GM23338 (cell line): ENCODE measurements at regions not wholly inside any gene's neighbourhood (a gene's known extent, or its start where the extent isn't known, plus 50 kb on each side); places are given as distances from the start of the nearest gene placed in this dataset.

Experiments
- ATAC-seq: fragments of 200-7000 bp; cut with Tn5 transposase; 3 replicates; pipeline ENCODE4 v1.9.1; 2020
- DNase-seq: peaks from one replicate; pipeline ENCODE4 v3.0.0-alpha.2; 2015; ENCODE audit warnings: low spot score
- H2AFZ ChIP-seq: fragments of 200-600 bp; sonication (generic); 2 replicates; pipeline ENCODE4 v1.8.0; 2016; ENCODE audit warnings: antibody characterized with exemption, mild to moderate bottlenecking, moderate library complexity
- H3F3A ChIP-seq: fragments of 200-600 bp; sonication (generic); replicated peaks from 2 replicates; pipeline ENCODE4 v1.8.0; 2017; ENCODE audit warnings: antibody characterized with exemption, mixed run types, low read depth
- H3K27ac ChIP-seq: fragments of 200-600 bp; sonication (generic); 2 replicates; pipeline ENCODE4 v1.6.1; 2016; ENCODE audit warnings: low read depth
- H3K27me3 ChIP-seq: fragments of 200-600 bp; sonication (generic); 2 replicates; pipeline ENCODE4 v1.8.0; 2016; ENCODE audit warnings: mild to moderate bottlenecking, mixed run types, moderate library complexity; ENCODE audit not compliant: insufficient read depth
- H3K36me3 ChIP-seq: fragments of 200-600 bp; sonication (generic); 2 replicates; pipeline ENCODE4 v1.8.0; 2016; ENCODE audit warnings: mild to moderate bottlenecking; ENCODE audit not compliant: insufficient read depth
- H3K4me1 ChIP-seq: fragments of 200-600 bp; sonication (generic); 2 replicates; pipeline ENCODE4 v1.8.0; 2016; ENCODE audit warnings: mild to moderate bottlenecking, moderate library complexity; ENCODE audit not compliant: insufficient read depth
- H3K4me2 ChIP-seq: fragments of 200-600 bp; sonication (generic); 2 replicates; pipeline ENCODE4 v1.7.1; 2017; ENCODE audit warnings: mixed run types
- H3K4me3 ChIP-seq: fragments of 200-600 bp; sonication (generic); 2 replicates; pipeline ENCODE4 v1.6.1; 2016; ENCODE audit warnings: mixed run types
- H3K79me2 ChIP-seq: fragments of 200-600 bp; sonication (generic); replicated peaks from 2 replicates; pipeline ENCODE4 v1.8.0; 2017; ENCODE audit warnings: mild to moderate bottlenecking; ENCODE audit not compliant: insufficient read depth
- H3K9me2 ChIP-seq: fragments of 200-600 bp; sonication (generic); 2 replicates; pipeline ENCODE4 v1.8.0; 2017; ENCODE audit not compliant: insufficient read depth
- H4K20me1 ChIP-seq: fragments of 200-600 bp; sonication (generic); replicated peaks from 2 replicates; pipeline ENCODE4 v1.8.0; 2017; ENCODE audit warnings: mild to moderate bottlenecking; ENCODE audit not compliant: insufficient read depth
- H3K27ac Mint-ChIP-seq: 2 replicates; pipeline ENCODE4 v1.8.0; 2020; ENCODE audit warnings: inconsistent platforms, mild to moderate bottlenecking, moderate library complexity, mixed read lengths
- H3K27me3 Mint-ChIP-seq: 3 replicates; pipeline ENCODE4 v1.8.0; 2022; ENCODE audit warnings: low read depth, mild to moderate bottlenecking, moderate library complexity, mixed read lengths, inconsistent platforms; ENCODE audit not compliant: insufficient read depth, poor library complexity
- H3K36me3 Mint-ChIP-seq: 3 replicates; pipeline ENCODE4 v1.8.0; 2021; ENCODE audit warnings: low read depth, mild to moderate bottlenecking, inconsistent platforms, moderate library complexity, mixed read lengths
- H3K4me1 Mint-ChIP-seq: 3 replicates; pipeline ENCODE4 v1.8.0; 2020; ENCODE audit warnings: mild to moderate bottlenecking, inconsistent platforms, mixed read lengths
- H3K4me3 Mint-ChIP-seq: 3 replicates; pipeline ENCODE4 v1.8.0; 2021; ENCODE audit warnings: moderate library complexity, mild to moderate bottlenecking, inconsistent platforms, mixed read lengths
- H3K9me3 Mint-ChIP-seq: 3 replicates; pipeline ENCODE4 v1.8.0; 2020; ENCODE audit warnings: moderate library complexity, mild to moderate bottlenecking, inconsistent platforms, mixed read lengths
- CREB1 ChIP-seq: fragments of 250-450 bp; sonication (Bioruptor Pico); IDR thresholded peaks from 2 replicates; pipeline ENCODE4 v1.5.0; 2020; ENCODE audit warnings: low read depth, mild to moderate bottlenecking, moderate library complexity
- EZH2 ChIP-seq: fragments of 200-600 bp; sonication (generic); IDR thresholded peaks from one replicate; pipeline ENCODE4 v1.8.0; 2017; ENCODE audit warnings: antibody characterized with exemption, mild to moderate bottlenecking, low read depth; ENCODE audit not compliant: unreplicated experiment
- EZH2phosphoT487 ChIP-seq: fragments of 200-600 bp; sonication (generic); IDR thresholded peaks from one replicate; pipeline ENCODE4 v1.8.1; 2018; ENCODE audit warnings: antibody characterized with exemption; ENCODE audit not compliant: unreplicated experiment
- JUNB ChIP-seq: IDR thresholded peaks from one replicate; pipeline ENCODE4 v1.6.1; 2016; ENCODE audit warnings: antibody characterized with exemption; ENCODE audit not compliant: unreplicated experiment
- NANOG ChIP-seq: IDR thresholded peaks from 2 replicates; pipeline ENCODE4 v1.6.1; 2016; ENCODE audit warnings: antibody characterized with exemption, borderline replicate concordance
- POLR2AphosphoS5 ChIP-seq: IDR thresholded peaks from 2 replicates; pipeline ENCODE4 v1.6.1; 2016; ENCODE audit warnings: antibody characterized with exemption, low read depth
- STAT1 ChIP-seq: IDR thresholded peaks from one replicate; pipeline ENCODE4 v1.6.1; 2016; ENCODE audit warnings: antibody characterized with exemption; ENCODE audit not compliant: unreplicated experiment
- ZNF114 ChIP-seq: fragments of 250-450 bp; sonication (Bioruptor Pico); IDR thresholded peaks from 2 replicates; pipeline ENCODE4 v1.5.0; 2020; ENCODE audit warnings: mild to moderate bottlenecking, moderate library complexity
- ZNF331 ChIP-seq: fragments of 250-450 bp; sonication (Bioruptor Pico); IDR thresholded peaks from 2 replicates; pipeline ENCODE4 v1.5.0; 2020; ENCODE audit warnings: low read depth, mild to moderate bottlenecking, moderate library complexity
- TF ChIP-seq, protein P1 (sequence below): fragments of 250-450 bp; sonication (Bioruptor Pico); IDR thresholded peaks from 2 replicates; pipeline ENCODE4 v1.5.0; 2020; ENCODE audit warnings: mild to moderate bottlenecking, moderate library complexity
- TF ChIP-seq, protein P2 (sequence below): IDR thresholded peaks from 2 replicates; pipeline ENCODE4 v1.6.1; 2016; ENCODE audit warnings: antibody characterized with exemption
- TF ChIP-seq, protein P3 (sequence below): IDR thresholded peaks from one replicate; pipeline ENCODE4 v1.6.1; 2018; ENCODE audit warnings: antibody characterized with exemption; ENCODE audit not compliant: unreplicated experiment
- TF ChIP-seq, protein P4 (sequence below), 2 experiments: fragments of 200-600 bp in 1 of 2; sonication (generic) in 1 of 2; conservative IDR thresholded peaks; 2 replicates each; pipeline versions ENCODE4 v1.5.1 to v1.6.1; 2016 to 2017; ENCODE audit warnings: antibody characterized with exemption in 2 of 2, low read depth in 2 of 2, mild to moderate bottlenecking in 2 of 2, moderate library complexity in 1 of 2

DNA sequence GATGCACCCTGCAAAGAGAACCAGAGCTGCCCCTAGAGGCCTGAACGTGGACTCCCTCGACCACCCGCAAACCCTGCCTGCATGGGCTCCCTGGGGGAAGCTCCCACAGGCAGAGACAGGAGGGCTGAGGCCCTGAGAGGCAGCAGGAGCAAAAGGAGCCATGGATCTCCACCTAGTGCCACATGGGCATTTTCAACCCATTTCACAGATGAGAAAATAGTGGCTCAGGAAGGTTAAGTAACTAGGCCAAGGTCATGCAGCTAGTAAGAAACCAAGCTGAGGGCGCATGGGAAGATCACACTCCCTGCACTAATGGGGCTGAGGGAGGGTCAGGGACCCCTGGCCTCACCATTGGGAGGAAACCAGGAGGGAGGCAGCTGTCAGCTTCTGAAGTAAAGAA lies 271.7 kb upstream of the RAB6C start:
- H3K36me3 Mint-ChIP-seq = no peaks in the 10 kb centered on the region; the same call in 2 of the 3 replicates
- Histone ChIP-seq H3K36me3 (no peaks in the 10 kb centered on the region), H3K27ac (no peak overlapping the region), H2AFZ (no peak overlapping the region), H3K4me1 (peaks cover 3% of the 10 kb centered on the region; the same call in 1 of the 2 replicates), H3K4me3 (no peak overlapping the region), H3F3A (no peaks in the 10 kb centered on the region), H3K79me2 (no peaks in the 10 kb centered on the region), H3K9me2 (no peaks in the 10 kb centered on the region; the same call in 1 of the 2 replicates), H3K27me3 (no peaks in the 10 kb centered on the region), H4K20me1 (no peaks in the 10 kb centered on the region), H3K4me2 (no peak overlapping the region)
- no peak overlapping the region for H3K27ac Mint-ChIP-seq
- no peak overlapping the region for H3K4me3 Mint-ChIP-seq
- ATAC-seq = no peak
- H3K4me1 Mint-ChIP-seq = peaks cover 31% of the 10 kb centered on the region
- no peak for DNase-seq
- H3K27me3 Mint-ChIP-seq = peaks cover 9% of the 10 kb centered on the region
- H3K9me3 Mint-ChIP-seq = no peaks in the 10 kb centered on the region
- TF ChIP-seq EZH2phosphoT487 (no peak), JUNB (no peak), POLR2AphosphoS5 (no peak), STAT1 (no peak), EZH2 (no peak), CREB1 (CRISPR knock-in tag) (no peak), ZNF114 (CRISPR knock-in tag) (no peak), NANOG (no peak), ZNF331 (CRISPR knock-in tag) (no peak)
- TF ChIP-seq, protein P1, sequence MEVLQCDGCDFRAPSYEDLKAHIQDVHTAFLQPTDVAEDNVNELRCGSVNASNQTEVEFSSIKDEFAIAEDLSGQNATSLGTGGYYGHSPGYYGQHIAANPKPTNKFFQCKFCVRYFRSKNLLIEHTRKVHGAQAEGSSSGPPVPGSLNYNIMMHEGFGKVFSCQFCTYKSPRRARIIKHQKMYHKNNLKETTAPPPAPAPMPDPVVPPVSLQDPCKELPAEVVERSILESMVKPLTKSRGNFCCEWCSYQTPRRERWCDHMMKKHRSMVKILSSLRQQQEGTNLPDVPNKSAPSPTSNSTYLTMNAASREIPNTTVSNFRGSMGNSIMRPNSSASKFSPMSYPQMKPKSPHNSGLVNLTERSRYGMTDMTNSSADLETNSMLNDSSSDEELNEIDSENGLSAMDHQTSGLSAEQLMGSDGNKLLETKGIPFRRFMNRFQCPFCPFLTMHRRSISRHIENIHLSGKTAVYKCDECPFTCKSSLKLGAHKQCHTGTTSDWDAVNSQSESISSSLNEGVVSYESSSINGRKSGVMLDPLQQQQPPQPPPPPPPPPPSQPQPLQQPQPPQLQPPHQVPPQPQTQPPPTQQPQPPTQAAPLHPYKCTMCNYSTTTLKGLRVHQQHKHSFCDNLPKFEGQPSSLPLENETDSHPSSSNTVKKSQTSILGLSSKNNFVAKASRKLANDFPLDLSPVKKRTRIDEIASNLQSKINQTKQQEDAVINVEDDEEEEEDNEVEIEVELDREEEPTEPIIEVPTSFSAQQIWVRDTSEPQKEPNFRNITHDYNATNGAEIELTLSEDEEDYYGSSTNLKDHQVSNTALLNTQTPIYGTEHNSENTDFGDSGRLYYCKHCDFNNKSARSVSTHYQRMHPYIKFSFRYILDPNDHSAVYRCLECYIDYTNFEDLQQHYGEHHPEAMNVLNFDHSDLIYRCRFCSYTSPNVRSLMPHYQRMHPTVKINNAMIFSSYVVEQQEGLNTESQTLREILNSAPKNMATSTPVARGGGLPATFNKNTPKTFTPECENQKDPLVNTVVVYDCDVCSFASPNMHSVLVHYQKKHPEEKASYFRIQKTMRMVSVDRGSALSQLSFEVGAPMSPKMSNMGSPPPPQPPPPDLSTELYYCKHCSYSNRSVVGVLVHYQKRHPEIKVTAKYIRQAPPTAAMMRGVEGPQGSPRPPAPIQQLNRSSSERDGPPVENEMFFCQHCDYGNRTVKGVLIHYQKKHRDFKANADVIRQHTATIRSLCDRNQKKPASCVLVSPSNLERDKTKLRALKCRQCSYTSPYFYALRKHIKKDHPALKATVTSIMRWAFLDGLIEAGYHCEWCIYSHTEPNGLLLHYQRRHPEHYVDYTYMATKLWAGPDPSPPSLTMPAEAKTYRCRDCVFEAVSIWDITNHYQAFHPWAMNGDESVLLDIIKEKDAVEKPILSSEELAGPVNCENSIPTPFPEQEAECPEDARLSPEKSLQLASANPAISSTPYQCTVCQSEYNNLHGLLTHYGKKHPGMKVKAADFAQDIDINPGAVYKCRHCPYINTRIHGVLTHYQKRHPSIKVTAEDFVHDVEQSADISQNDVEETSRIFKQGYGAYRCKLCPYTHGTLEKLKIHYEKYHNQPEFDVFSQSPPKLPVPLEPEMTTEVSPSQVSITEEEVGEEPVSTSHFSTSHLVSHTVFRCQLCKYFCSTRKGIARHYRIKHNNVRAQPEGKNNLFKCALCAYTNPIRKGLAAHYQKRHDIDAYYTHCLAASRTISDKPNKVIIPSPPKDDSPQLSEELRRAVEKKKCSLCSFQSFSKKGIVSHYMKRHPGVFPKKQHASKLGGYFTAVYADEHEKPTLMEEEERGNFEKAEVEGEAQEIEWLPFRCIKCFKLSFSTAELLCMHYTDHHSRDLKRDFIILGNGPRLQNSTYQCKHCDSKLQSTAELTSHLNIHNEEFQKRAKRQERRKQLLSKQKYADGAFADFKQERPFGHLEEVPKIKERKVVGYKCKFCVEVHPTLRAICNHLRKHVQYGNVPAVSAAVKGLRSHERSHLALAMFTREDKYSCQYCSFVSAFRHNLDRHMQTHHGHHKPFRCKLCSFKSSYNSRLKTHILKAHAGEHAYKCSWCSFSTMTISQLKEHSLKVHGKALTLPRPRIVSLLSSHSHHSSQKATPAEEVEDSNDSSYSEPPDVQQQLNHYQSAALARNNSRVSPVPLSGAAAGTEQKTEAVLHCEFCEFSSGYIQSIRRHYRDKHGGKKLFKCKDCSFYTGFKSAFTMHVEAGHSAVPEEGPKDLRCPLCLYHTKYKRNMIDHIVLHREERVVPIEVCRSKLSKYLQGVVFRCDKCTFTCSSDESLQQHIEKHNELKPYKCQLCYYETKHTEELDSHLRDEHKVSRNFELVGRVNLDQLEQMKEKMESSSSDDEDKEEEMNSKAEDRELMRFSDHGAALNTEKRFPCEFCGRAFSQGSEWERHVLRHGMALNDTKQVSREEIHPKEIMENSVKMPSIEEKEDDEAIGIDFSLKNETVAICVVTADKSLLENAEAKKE = no peak
- TF ChIP-seq, protein P2, sequence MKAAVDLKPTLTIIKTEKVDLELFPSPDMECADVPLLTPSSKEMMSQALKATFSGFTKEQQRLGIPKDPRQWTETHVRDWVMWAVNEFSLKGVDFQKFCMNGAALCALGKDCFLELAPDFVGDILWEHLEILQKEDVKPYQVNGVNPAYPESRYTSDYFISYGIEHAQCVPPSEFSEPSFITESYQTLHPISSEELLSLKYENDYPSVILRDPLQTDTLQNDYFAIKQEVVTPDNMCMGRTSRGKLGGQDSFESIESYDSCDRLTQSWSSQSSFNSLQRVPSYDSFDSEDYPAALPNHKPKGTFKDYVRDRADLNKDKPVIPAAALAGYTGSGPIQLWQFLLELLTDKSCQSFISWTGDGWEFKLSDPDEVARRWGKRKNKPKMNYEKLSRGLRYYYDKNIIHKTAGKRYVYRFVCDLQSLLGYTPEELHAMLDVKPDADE = no peak
- TF ChIP-seq, protein P3, sequence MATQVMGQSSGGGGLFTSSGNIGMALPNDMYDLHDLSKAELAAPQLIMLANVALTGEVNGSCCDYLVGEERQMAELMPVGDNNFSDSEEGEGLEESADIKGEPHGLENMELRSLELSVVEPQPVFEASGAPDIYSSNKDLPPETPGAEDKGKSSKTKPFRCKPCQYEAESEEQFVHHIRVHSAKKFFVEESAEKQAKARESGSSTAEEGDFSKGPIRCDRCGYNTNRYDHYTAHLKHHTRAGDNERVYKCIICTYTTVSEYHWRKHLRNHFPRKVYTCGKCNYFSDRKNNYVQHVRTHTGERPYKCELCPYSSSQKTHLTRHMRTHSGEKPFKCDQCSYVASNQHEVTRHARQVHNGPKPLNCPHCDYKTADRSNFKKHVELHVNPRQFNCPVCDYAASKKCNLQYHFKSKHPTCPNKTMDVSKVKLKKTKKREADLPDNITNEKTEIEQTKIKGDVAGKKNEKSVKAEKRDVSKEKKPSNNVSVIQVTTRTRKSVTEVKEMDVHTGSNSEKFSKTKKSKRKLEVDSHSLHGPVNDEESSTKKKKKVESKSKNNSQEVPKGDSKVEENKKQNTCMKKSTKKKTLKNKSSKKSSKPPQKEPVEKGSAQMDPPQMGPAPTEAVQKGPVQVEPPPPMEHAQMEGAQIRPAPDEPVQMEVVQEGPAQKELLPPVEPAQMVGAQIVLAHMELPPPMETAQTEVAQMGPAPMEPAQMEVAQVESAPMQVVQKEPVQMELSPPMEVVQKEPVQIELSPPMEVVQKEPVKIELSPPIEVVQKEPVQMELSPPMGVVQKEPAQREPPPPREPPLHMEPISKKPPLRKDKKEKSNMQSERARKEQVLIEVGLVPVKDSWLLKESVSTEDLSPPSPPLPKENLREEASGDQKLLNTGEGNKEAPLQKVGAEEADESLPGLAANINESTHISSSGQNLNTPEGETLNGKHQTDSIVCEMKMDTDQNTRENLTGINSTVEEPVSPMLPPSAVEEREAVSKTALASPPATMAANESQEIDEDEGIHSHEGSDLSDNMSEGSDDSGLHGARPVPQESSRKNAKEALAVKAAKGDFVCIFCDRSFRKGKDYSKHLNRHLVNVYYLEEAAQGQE = no peak
- TF ChIP-seq, protein P4, sequence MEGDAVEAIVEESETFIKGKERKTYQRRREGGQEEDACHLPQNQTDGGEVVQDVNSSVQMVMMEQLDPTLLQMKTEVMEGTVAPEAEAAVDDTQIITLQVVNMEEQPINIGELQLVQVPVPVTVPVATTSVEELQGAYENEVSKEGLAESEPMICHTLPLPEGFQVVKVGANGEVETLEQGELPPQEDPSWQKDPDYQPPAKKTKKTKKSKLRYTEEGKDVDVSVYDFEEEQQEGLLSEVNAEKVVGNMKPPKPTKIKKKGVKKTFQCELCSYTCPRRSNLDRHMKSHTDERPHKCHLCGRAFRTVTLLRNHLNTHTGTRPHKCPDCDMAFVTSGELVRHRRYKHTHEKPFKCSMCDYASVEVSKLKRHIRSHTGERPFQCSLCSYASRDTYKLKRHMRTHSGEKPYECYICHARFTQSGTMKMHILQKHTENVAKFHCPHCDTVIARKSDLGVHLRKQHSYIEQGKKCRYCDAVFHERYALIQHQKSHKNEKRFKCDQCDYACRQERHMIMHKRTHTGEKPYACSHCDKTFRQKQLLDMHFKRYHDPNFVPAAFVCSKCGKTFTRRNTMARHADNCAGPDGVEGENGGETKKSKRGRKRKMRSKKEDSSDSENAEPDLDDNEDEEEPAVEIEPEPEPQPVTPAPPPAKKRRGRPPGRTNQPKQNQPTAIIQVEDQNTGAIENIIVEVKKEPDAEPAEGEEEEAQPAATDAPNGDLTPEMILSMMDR (conservative IDR thresholded peaks at IDR 0.05; ENCODE audit: low read depth in 2 of 2) = no peak
